Tibial nerve (tissue), 3 donors: ENCODE measurements at regions not wholly inside any gene's neighbourhood (a gene's known extent, or its start where the extent isn't known, plus 50 kb on each side); places are given as distances from the start of the nearest gene placed in this dataset.

Experiments used
- CTCF ChIP-seq, 5 experiments: fragments of 200-600 bp in 3 of 5; fragments of 450-650 bp in 2 of 5; sonication (generic) in 3 of 5; IDR thresholded peaks; one replicate each; pipeline ENCODE4 v1.5.1; 2016 to 2019; ENCODE audit warnings: antibody characterized with exemption in 5 of 5, mild to moderate bottlenecking in 3 of 5, moderate library complexity in 2 of 5
- POLR2A ChIP-seq, 2 donors: fragments of 450-650 bp; IDR thresholded peaks; one replicate each; pipeline ENCODE4 v1.6.1; 2017; ENCODE audit warnings: antibody characterized with exemption in 2 of 2, mild to moderate bottlenecking in 2 of 2, moderate library complexity in 2 of 2

DNA sequence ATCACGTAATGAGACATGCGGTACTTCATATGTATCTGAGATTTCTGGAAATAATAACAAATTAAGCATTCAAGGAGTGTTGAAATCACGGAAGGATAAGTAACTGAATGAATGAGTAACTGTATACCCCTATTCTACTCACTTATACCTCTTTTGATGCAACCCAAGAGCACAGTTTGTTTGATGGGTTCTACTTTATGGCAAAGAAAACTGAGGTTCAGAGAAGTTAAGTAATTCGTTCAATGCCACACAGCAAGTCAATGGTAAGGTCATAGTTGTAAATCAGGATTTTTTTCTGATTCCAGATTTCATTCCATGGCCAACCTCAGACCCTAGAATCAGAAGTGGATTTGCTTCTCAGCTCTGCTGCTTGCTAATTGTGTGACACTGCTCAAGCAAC, 544.5 kb upstream of the TBX3 start:
- TF ChIP-seq CTCF (IDR thresholded peaks at IDR 0.05), result no peak
- no peak for TF ChIP-seq POLR2A (IDR thresholded peaks at IDR 0.05)
